HepG2 (cell line): ENCODE measurements at regions not wholly inside any gene's neighbourhood (a gene's known extent, or its start where the extent isn't known, plus 50 kb on each side); places are given as distances from the start of the nearest gene placed in this dataset.

Experiments used
- ZNF530 ChIP-seq: sonication (generic); formaldehyde crosslinking; IDR thresholded peaks from 2 replicates; pipeline ENCODE4 v1.5.0; 2020; ENCODE audit warnings: low read depth, mild to moderate bottlenecking, missing genetic modification reagents
- ZNF777 ChIP-seq: sonication (generic); formaldehyde crosslinking; IDR thresholded peaks from 2 replicates; pipeline ENCODE4 v1.4.0; 2020; ENCODE audit warnings: missing genetic modification reagents
- TF ChIP-seq, protein P1 (sequence below): IDR thresholded peaks from 2 replicates; pipeline ENCODE4 v1.6.1; 2012; ENCODE audit warnings: inconsistent platforms

DNA sequence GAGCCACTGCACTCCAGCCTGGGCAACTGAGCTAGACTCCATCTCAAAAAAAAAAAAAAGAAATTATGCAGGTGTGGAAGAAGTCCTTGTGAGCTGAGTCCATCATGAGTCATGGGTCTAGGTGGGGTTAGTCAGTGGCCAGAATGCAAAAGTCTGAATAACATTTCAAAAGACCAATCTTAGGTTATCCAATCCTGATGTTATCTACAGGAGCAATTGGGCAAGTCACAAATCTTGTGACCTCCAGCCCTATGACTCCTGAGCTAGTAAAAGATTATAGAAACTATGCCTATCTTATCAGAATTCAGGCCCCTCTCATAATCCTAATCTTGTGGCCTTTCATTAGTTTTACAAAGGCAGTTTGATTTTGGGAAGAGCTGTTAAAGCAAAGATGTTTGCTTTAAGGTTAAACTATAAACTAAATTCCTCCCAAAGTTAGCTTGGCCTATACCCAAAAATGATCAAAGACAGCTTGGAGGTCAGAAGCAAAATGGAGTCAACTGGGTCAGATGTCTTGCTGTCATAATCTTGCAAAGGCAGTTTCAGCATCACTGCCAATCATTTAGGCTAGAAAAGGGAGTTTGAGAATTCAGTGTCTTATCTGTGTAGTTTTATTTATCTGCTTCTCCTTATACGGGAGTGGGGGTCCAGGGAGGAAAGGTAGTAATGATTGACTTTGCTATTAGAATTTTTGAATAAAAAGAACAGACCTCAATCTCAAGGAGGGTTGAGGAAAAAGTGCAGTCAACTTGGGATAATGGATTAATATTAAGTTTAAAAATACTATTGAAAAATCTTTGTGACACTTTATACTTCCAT lies 71.2 kb upstream of the TRIM24 start:
- TF ChIP-seq, protein P1, sequence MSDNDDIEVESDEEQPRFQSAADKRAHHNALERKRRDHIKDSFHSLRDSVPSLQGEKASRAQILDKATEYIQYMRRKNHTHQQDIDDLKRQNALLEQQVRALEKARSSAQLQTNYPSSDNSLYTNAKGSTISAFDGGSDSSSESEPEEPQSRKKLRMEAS = no peak
- 0 out of 2 replicates have a peak, but pooled peaks have one; percentile 21 for TF ChIP-seq ZNF777 (CRISPR knock-in tag)
- no peak for TF ChIP-seq ZNF530 (CRISPR knock-in tag)
